ENCODE measurements at regions not wholly inside any gene's neighbourhood (a gene's known extent, or its start where the extent isn't known, plus 50 kb on each side); places are given as distances from the start of the nearest gene placed in this dataset.

DNA sequence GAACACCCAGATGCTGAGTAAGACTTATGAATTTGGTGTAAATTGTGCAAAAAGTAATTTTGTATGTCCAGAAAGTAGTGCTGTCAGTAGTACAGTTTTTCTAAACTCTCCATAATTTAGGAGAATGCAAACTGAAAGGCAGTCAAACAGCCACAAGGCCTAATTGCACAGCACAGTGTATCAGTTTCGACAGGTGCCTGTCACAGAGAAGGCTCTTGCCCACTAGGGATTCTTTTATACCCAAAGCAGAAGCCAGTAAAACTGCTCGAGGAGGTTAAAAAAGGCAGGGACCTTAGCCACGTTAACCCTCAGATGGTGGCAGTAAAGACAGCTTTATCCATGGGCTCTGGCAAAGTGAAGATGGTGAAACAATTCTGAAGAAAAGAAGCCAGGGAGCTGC is 69.4 kb upstream of the GATB start:
- TF ChIP-seq, protein P1, sequence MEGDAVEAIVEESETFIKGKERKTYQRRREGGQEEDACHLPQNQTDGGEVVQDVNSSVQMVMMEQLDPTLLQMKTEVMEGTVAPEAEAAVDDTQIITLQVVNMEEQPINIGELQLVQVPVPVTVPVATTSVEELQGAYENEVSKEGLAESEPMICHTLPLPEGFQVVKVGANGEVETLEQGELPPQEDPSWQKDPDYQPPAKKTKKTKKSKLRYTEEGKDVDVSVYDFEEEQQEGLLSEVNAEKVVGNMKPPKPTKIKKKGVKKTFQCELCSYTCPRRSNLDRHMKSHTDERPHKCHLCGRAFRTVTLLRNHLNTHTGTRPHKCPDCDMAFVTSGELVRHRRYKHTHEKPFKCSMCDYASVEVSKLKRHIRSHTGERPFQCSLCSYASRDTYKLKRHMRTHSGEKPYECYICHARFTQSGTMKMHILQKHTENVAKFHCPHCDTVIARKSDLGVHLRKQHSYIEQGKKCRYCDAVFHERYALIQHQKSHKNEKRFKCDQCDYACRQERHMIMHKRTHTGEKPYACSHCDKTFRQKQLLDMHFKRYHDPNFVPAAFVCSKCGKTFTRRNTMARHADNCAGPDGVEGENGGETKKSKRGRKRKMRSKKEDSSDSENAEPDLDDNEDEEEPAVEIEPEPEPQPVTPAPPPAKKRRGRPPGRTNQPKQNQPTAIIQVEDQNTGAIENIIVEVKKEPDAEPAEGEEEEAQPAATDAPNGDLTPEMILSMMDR (IDR thresholded peaks at IDR 0.05 in 8 of 11, conservative IDR thresholded peaks at IDR 0.05 in 3 of 11) = no peak
- no peak for TF ChIP-seq POLR2AphosphoS5 (IDR thresholded peaks at IDR 0.05)
